ENCODE measurements at regions not wholly inside any gene's neighbourhood (a gene's known extent, or its start where the extent isn't known, plus 50 kb on each side); places are given as distances from the start of the nearest gene placed in this dataset.

DNA sequence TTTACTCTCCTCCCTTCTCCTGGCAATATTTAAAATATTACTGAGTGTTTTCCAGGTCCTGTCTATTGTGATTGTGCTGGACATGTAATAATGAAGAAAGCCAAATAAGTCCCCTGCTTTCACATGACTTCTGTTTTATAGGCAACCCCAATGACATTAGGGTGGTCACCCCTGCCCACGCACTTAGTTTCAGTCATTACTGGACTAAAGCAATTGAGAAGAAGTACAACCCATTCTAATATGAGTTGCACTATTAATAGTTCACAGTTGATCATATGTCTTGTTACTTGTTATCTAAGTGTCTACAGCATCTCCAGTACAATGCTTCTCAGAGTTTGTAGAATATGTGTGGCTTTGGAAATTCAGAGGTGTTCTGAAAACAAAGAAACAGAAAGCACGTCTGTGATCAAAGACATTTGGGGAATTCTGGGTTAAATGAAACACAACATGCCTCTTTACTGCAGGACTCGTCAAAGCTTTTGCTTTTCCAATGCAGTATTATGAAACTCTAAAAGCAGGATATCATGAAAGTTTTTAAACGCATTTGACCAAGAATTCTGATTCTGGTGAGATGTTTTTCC, 789.5 kb downstream of the DHX35 start:
- H2BK12ac ChIP-seq (ENCODE audit: low read depth, low read length), result no peak overlapping the region
- CTCF ChIA-PET (ENCODE audit: partially characterized antibody), result interaction anchor here (1.0 to 1.4 kb wide), 2 partner anchors 8 to 11 kb away, joined by 4 to 5 read pairs; no protein-coding TSS in a partner anchor
- no peak overlapping the region for H2BK5ac ChIP-seq (ENCODE audit: low read depth, low read length)
- H2BK15ac ChIP-seq (ENCODE audit: low read length), result no peak overlapping the region
- FAIRE-seq (no peak), DNase-seq (ENCODE audit: low read depth in 1 of 2, low spot score in 2 of 2) (no peak)
- H3K36me3 ChIP-seq (ENCODE audit: control insufficient read depth in 2 of 4, insufficient read depth in 4 of 4, low read length in 3 of 4), result no peaks in the 10 kb centered on the region
- no peaks in the 10 kb centered on the region for H3K4me1 ChIP-seq (replicated peaks in 1 of 4; ENCODE audit: control insufficient read depth in 3 of 4, insufficient read depth in 4 of 4, low read length in 3 of 4)
- no peaks in the 10 kb centered on the region for H3K27me3 ChIP-seq (replicated peaks in 1 of 4; ENCODE audit: control insufficient read depth in 3 of 4, extremely low read depth in 1 of 4, insufficient read depth in 3 of 4, low read length in 3 of 4)
- POLR2A ChIA-PET (ENCODE audit: partially characterized antibody), result no interaction called here
- no peak overlapping the region for H2BK20ac ChIP-seq (ENCODE audit: low read length)
- no peak overlapping the region for H2AK5ac ChIP-seq (ENCODE audit: low read depth, low read length)
- H3K79me2 ChIP-seq (ENCODE audit: control insufficient read depth in 1 of 2, insufficient read depth in 2 of 2, low read length in 2 of 2), result no peaks in the 10 kb centered on the region
- no peak overlapping the region for H3K4ac ChIP-seq (replicated peaks; ENCODE audit: insufficient read length, low read depth, low read length)
- no peak overlapping the region for H4K91ac ChIP-seq (replicated peaks; ENCODE audit: insufficient read length, low read length)
- no peak overlapping the region for H2AFZ ChIP-seq (ENCODE audit: low read length)
- WGBS, 2 experiments (ENCODE audit: extremely low coverage in 1 of 2, insufficient coverage in 1 of 2, insufficient read length in 1 of 2, insufficient replicate concordance in 2 of 2, low coverage in 1 of 2, low lambda C conversion rate in 2 of 2, missing lambda C conversion rate in 1 of 2), result 95% methylated on average over 4 of the region's 4 CpGs; no CpG with 5 or more reads in 1 of the 2 experiments
- H3K4me2 ChIP-seq (ENCODE audit: insufficient read depth in 1 of 2, low read depth in 2 of 2, low read length in 2 of 2), result no peak overlapping the region
- H3K56ac ChIP-seq (replicated peaks; ENCODE audit: insufficient read length, low read depth, low read length), result no peak overlapping the region
- H3K9me3 ChIP-seq (ENCODE audit: insufficient read depth in 2 of 2, low read depth in 1 of 2, low read length in 1 of 2), result no peaks in the 10 kb centered on the region
- H4K8ac ChIP-seq (ENCODE audit: extremely low read depth, insufficient read depth, low read length), result no peak overlapping the region
- no peaks in the 10 kb centered on the region for H3K79me1 ChIP-seq (ENCODE audit: low read depth, low read length)
- no peak overlapping the region for H4K5ac ChIP-seq (ENCODE audit: insufficient read length, low read depth, low read length)
- H2BK120ac ChIP-seq (replicated peaks; ENCODE audit: low read depth, low read length), result no peak overlapping the region
- no peak overlapping the region for H3K27ac ChIP-seq (ENCODE audit: low read depth, low read length)
- no peak overlapping the region for H3K14ac ChIP-seq (ENCODE audit: insufficient read length)
- TF ChIP-seq POU5F1 (IDR thresholded peaks at IDR 0.05; ENCODE audit: low read depth, low read length) (no peak), NRF1 (IDR thresholded peaks at IDR 0.05; ENCODE audit: low read depth, low read length) (no peak), ASH2L (IDR thresholded peaks at IDR 0.05; ENCODE audit: low read length) (no peak), RFX5 (IDR thresholded peaks at IDR 0.05; ENCODE audit: borderline replicate concordance, low read depth, low read length) (no peak)
- no peak overlapping the region for H3K9ac ChIP-seq (replicated peaks in 1 of 4; ENCODE audit: extremely low read depth in 1 of 4, low read depth in 3 of 4, low read length in 3 of 4)
- no peak overlapping the region for H3K18ac ChIP-seq (ENCODE audit: extremely low read depth, low read length)
- no peaks in the 10 kb centered on the region for H3K23me2 ChIP-seq (ENCODE audit: low read depth, low read length)
- no peak overlapping the region for H3K23ac ChIP-seq (ENCODE audit: insufficient read length)
- no peak overlapping the region for H3K4me3 ChIP-seq (ENCODE audit: extremely low read depth in 1 of 4, insufficient read depth in 2 of 4, low read depth in 3 of 4, low read length in 4 of 4)
- peaks cover 0 to 1% of the 10 kb centered on the region in 2 experiments for H4K20me1 ChIP-seq (replicated peaks in 1 of 2; ENCODE audit: control insufficient read depth in 1 of 2, insufficient read depth in 2 of 2, low read length in 2 of 2)
